Nephron (organoid): ENCODE measurements at regions not wholly inside any gene's neighbourhood (a gene's known extent, or its start where the extent isn't known, plus 50 kb on each side); places are given as distances from the start of the nearest gene placed in this dataset.
A peak's percentile ranks its signal among the peaks of the same experiment; 100 is the strongest.

Source experiments
- H3K27ac Mint-ChIP-seq, 3 experiments: 2 replicates each; pipeline ENCODE4 v1.8.0; 2020; ENCODE audit warnings: mixed read lengths in 3 of 3, mild to moderate bottlenecking in 2 of 3, moderate library complexity in 1 of 3
- H3K27me3 Mint-ChIP-seq: 2 replicates; pipeline ENCODE4 v1.8.0; 2021; ENCODE audit warnings: low read depth, mild to moderate bottlenecking, moderate library complexity, mixed read lengths
- H3K36me3 Mint-ChIP-seq: 2 replicates; pipeline ENCODE4 v1.8.0; 2020; ENCODE audit warnings: low read depth, mixed read lengths
- H3K4me1 Mint-ChIP-seq: 2 replicates; pipeline ENCODE4 v1.8.0; 2020; ENCODE audit warnings: mixed read lengths
- H3K4me3 Mint-ChIP-seq, 3 experiments: 2 replicates each; pipeline ENCODE4 v1.8.0; 2020; ENCODE audit warnings: mild to moderate bottlenecking in 3 of 3, mixed read lengths in 3 of 3, moderate library complexity in 2 of 3
- H3K9me3 Mint-ChIP-seq: 2 replicates; pipeline ENCODE4 v1.8.0; 2020; ENCODE audit warnings: mixed read lengths
- CTCF ChIP-seq, 3 experiments: fragments of 200-600 bp; sonication (generic); IDR thresholded peaks; one replicate each; pipeline ENCODE4 v1.5.0; 2021; ENCODE audit warnings: antibody characterized with exemption in 3 of 3; ENCODE audit not compliant: unreplicated experiment in 3 of 3

GRCh38 chr11:92384802-92385201 is 160.2 kb downstream of the FAT3 start:
- peaks cover 35% of the 10 kb centered on the region for H3K4me1 Mint-ChIP-seq

GRCh38 chr11:92386577-92386976 is 162.0 kb downstream of the FAT3 start:
- no peak for TF ChIP-seq CTCF (IDR thresholded peaks at IDR 0.05; ENCODE audit: unreplicated experiment in 3 of 3)
- Mint-ChIP-seq H3K27me3 (no peaks in the 10 kb centered on the region), H3K4me1 (peaks cover 34% of the 10 kb centered on the region), H3K36me3 (no peaks in the 10 kb centered on the region), H3K4me3 (no peak overlapping the region), H3K27ac (no peak overlapping the region), H3K9me3 (no peaks in the 10 kb centered on the region)

More at GRCh38 chr11:92384802-92385201, 160.2 kb downstream of the FAT3 start:
- Mint-ChIP-seq H3K27me3 (peaks cover under 1% of the 10 kb centered on the region), H3K4me3 (no peak overlapping the region), H3K36me3 (no peaks in the 10 kb centered on the region), H3K27ac (no peak overlapping the region), H3K9me3 (no peaks in the 10 kb centered on the region)
- no peak for TF ChIP-seq CTCF (IDR thresholded peaks at IDR 0.05; ENCODE audit: unreplicated experiment in 3 of 3)

- Mint-ChIP-seq H3K9me3 (no peaks in the 10 kb centered on the region), H3K4me1 (peaks cover 32% of the 10 kb centered on the region), H3K4me3 (no peak overlapping the region), H3K36me3 (no peaks in the 10 kb centered on the region), H3K27me3 (no peaks in the 10 kb centered on the region), H3K27ac (no peak overlapping the region)
- no peak for TF ChIP-seq CTCF (IDR thresholded peaks at IDR 0.05; ENCODE audit: unreplicated experiment in 3 of 3)
Observed at GRCh38 chr11:92387859-92388258, 163.2 kb downstream of the FAT3 start.

- Mint-ChIP-seq H3K9me3 (no peaks in the 10 kb centered on the region), H3K27me3 (no peaks in the 10 kb centered on the region), H3K4me3 (no peak overlapping the region), H3K36me3 (no peaks in the 10 kb centered on the region), H3K4me1 (peaks cover 27% of the 10 kb centered on the region), H3K27ac (no peak overlapping the region)
- peak in 2 of 3 experiments; percentile 14 to 35 for TF ChIP-seq CTCF (IDR thresholded peaks at IDR 0.05; ENCODE audit: unreplicated experiment in 3 of 3)
Observed at GRCh38 chr11:92388380-92388779, 163.8 kb downstream of the FAT3 start.

GRCh38 chr11:92390783-92391182 is 166.2 kb downstream of the FAT3 start:
- H3K4me3 Mint-ChIP-seq = no peak overlapping the region
- no peaks in the 10 kb centered on the region for H3K27me3 Mint-ChIP-seq
- TF ChIP-seq CTCF (IDR thresholded peaks at IDR 0.05; ENCODE audit: unreplicated experiment in 3 of 3) = no peak
- no peaks in the 10 kb centered on the region for H3K9me3 Mint-ChIP-seq
- H3K36me3 Mint-ChIP-seq = no peaks in the 10 kb centered on the region
- H3K4me1 Mint-ChIP-seq = peaks cover 11% of the 10 kb centered on the region
- no peak overlapping the region for H3K27ac Mint-ChIP-seq

GRCh38 chr11:92391364-92391763 is 166.7 kb downstream of the FAT3 start:
- Mint-ChIP-seq H3K9me3 (no peaks in the 10 kb centered on the region), H3K36me3 (no peaks in the 10 kb centered on the region), H3K4me3 (no peak overlapping the region), H3K27ac (no peak overlapping the region), H3K27me3 (no peaks in the 10 kb centered on the region), H3K4me1 (peaks cover 11% of the 10 kb centered on the region)
- no peak for TF ChIP-seq CTCF (IDR thresholded peaks at IDR 0.05; ENCODE audit: unreplicated experiment in 3 of 3)
